Limb (tissue), 2 donors: ENCODE measurements at regions not wholly inside any gene's neighbourhood (a gene's known extent, or its start where the extent isn't known, plus 50 kb on each side); places are given as distances from the start of the nearest gene placed in this dataset.
"Not testable (repeated sequence)": the region's sequence is repeated elsewhere in the genome, so short reads cannot be mapped to it uniquely, and the experiment has no call there.

Source experiments
- DNase-seq, 2 donors: peaks; one replicate each; pipeline ENCODE4 v3.0.0-alpha.2; 2016; ENCODE audit errors: extremely low spot score in 2 of 2

GRCh38 chr16:88162778-88163177 is 211.5 kb downstream of the BANP start:
- not testable (repeated sequence) for DNase-seq

- not testable (repeated sequence) for DNase-seq
These were observed 213.2 kb downstream of the BANP start for GRCh38 chr16:88164196-88165039.

GRCh38 chr16:88165040-88165544 is 213.9 kb downstream of the BANP start:
- DNase-seq: peak in 1 of 2 donors; percentile 13

- peak in 1 of 2 donors; percentile 10 for DNase-seq
These were observed 214.4 kb downstream of the BANP start for GRCh38 chr16:88165683-88166082.

- DNase-seq: peak in 1 of 2 donors; percentile 19
These were observed 215.1 kb downstream of the BANP start for GRCh38 chr16:88166209-88166773.

- DNase-seq: peak in 1 of 2 donors; percentile 24
These were observed 214.8 kb upstream of the ZNF469 start for GRCh38 chr16:88167798-88168556.

- peak in 1 of 2 donors; percentile 16 for DNase-seq
These were observed 214.2 kb upstream of the ZNF469 start for GRCh38 chr16:88168557-88168949.

- DNase-seq: peak in 1 of 2 donors; percentile 14
These were observed 213.5 kb upstream of the ZNF469 start for GRCh38 chr16:88169136-88169830.

- DNase-seq: not testable (repeated sequence)
These were observed 213.0 kb upstream of the ZNF469 start for GRCh38 chr16:88169831-88170165.

- DNase-seq: peak in 1 of 2 donors; percentile 14
These were observed 212.2 kb upstream of the ZNF469 start for GRCh38 chr16:88170528-88170991.

GRCh38 chr16:88171126-88171525 is 211.6 kb upstream of the ZNF469 start:
- not testable (repeated sequence) for DNase-seq

GRCh38 chr16:88176184-88176583 is 206.6 kb upstream of the ZNF469 start:
- DNase-seq: not testable (repeated sequence)

- not testable (repeated sequence) for DNase-seq
These were observed 206.1 kb upstream of the ZNF469 start for GRCh38 chr16:88176591-88177180.

- not testable (repeated sequence) for DNase-seq
These were observed 204.5 kb upstream of the ZNF469 start for GRCh38 chr16:88178251-88178650.

- DNase-seq: not testable (repeated sequence)
These were observed 203.9 kb upstream of the ZNF469 start for GRCh38 chr16:88178896-88179295.

- peak in 1 of 2 donors; percentile 17 for DNase-seq
These were observed 199.5 kb upstream of the ZNF469 start for GRCh38 chr16:88182967-88183881.

- not testable (repeated sequence) for DNase-seq
These were observed 198.7 kb upstream of the ZNF469 start for GRCh38 chr16:88184053-88184452.

GRCh38 chr16:88184566-88185355 is 198.0 kb upstream of the ZNF469 start:
- DNase-seq: peak in 1 of 2 donors; percentile 20

- not testable (repeated sequence) for DNase-seq
These were observed 197.4 kb upstream of the ZNF469 start for GRCh38 chr16:88185406-88185805.
